Esophagus muscularis mucosa (tissue), 3 donors: ENCODE measurements at regions not wholly inside any gene's neighbourhood (a gene's known extent, or its start where the extent isn't known, plus 50 kb on each side); places are given as distances from the start of the nearest gene placed in this dataset.

Source experiments
- POLR2AphosphoS5 ChIP-seq, 2 donors: sonication (generic); formaldehyde crosslinking; IDR thresholded peaks; one replicate each; pipeline ENCODE4 v1.6.1; 2017; ENCODE audit warnings: antibody characterized with exemption in 2 of 2
- TF ChIP-seq, protein P1 (sequence below), 3 experiments: fragments of 200-600 bp in 2 of 3; fragments of 450-650 bp in 1 of 3; sonication (generic) in 2 of 3; IDR thresholded peaks; one replicate each; pipeline ENCODE4 v1.5.1; 2017 to 2019; ENCODE audit warnings: antibody characterized with exemption in 3 of 3, mild to moderate bottlenecking in 2 of 3, moderate library complexity in 1 of 3

DNA sequence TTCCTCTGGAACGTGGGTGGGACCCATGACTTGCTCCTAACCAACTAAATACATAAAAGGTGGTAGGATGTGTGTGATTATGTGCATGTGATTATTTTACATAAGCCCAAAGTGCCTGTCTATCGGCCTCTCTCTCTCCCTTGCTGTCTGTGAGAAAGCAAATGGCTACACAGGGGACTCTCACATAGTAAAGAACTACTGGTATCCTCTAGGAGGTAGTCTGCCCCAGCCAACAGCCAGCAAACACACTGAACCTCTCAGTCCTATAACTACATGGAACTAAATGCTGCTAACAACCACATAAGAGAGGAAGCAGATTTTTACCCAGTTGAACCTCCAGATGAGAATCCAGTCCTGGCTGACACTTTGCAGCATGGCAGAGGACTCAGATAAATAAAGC, 1249.4 kb downstream of the ADGRL3 start:
- TF ChIP-seq, protein P1, sequence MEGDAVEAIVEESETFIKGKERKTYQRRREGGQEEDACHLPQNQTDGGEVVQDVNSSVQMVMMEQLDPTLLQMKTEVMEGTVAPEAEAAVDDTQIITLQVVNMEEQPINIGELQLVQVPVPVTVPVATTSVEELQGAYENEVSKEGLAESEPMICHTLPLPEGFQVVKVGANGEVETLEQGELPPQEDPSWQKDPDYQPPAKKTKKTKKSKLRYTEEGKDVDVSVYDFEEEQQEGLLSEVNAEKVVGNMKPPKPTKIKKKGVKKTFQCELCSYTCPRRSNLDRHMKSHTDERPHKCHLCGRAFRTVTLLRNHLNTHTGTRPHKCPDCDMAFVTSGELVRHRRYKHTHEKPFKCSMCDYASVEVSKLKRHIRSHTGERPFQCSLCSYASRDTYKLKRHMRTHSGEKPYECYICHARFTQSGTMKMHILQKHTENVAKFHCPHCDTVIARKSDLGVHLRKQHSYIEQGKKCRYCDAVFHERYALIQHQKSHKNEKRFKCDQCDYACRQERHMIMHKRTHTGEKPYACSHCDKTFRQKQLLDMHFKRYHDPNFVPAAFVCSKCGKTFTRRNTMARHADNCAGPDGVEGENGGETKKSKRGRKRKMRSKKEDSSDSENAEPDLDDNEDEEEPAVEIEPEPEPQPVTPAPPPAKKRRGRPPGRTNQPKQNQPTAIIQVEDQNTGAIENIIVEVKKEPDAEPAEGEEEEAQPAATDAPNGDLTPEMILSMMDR (IDR thresholded peaks at IDR 0.05): no peak
- TF ChIP-seq POLR2AphosphoS5 (IDR thresholded peaks at IDR 0.05): no peak
